NCI-H146 treated with DMSO at 0.1 percent for 48 hours (cell line): ENCODE measurements at regions not wholly inside any gene's neighbourhood (a gene's known extent, or its start where the extent isn't known, plus 50 kb on each side); places are given as distances from the start of the nearest gene placed in this dataset.

ENCODE experiments used
- DNase-seq: peaks from one replicate; lab custom pipeline; 2025; ENCODE audit not compliant: unreplicated experiment; lab: John Stamatoyannopoulos, UW

DNA sequence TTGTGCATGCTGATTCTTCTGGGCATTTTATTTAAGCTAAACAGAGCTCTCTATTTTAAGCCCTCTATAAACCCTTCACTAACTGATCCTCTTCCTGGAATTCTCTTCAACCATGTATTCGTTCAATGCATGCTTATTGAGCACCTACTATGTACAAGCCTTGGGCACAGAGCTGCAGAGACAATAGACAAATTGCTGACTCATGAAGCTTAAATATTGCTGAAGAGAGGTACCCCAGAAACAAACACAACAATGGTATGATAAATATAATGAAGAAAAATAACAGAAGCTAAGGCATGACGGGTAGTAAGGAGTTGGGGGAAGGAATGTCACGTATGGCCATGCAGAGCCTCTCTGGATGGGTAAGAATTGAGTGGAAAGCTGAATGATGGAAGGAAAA lies 222.2 kb downstream of the PPARGC1A start:
- no peak for DNase-seq

DNA sequence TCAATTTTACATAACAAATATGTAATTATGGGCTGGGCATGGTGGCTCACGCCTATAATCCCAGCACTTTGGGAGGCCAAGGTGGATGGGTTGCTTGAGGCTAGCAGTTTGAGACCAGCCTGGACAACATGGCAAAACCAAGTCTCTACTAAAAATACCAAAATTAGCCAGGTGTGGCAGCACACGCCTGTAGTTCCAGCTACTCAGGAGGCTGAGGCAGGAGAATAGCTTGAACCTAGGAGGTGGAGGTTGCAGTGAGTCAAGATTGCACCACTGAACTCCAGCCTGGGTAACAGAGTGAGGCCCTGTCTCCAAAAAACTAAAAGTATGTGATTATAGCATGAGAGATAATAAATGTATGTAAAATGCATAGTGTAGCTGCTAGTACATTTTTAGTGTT lies 229.0 kb downstream of the PPARGC1A start:
- DNase-seq: no peak

- DNase-seq: no peak
Observed at GRCh38 chr4:23654791-23655190, 235.1 kb downstream of the PPARGC1A start.

GRCh38 chr4:23648854-23649596 lies 240.8 kb downstream of the PPARGC1A start:
- no peak for DNase-seq

DNA sequence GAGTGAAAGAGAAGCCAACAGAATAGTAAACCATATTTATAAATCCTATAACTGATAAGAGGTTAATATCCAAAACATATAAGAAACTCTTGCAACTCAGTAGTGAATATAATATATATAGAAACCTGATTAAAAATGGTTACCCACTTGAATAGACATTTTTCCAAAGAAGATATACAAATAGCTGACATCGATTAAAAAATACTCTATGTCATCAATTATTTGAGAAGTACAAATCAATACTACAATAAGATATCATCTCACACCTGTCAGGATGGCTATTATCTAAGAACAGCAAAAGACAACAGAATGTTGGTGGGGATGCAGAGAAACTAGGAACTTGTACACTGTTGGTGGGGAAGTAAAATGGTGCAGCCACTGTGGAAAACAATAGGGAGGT lies 254.4 kb downstream of the PPARGC1A start:
- no peak for DNase-seq

DNA sequence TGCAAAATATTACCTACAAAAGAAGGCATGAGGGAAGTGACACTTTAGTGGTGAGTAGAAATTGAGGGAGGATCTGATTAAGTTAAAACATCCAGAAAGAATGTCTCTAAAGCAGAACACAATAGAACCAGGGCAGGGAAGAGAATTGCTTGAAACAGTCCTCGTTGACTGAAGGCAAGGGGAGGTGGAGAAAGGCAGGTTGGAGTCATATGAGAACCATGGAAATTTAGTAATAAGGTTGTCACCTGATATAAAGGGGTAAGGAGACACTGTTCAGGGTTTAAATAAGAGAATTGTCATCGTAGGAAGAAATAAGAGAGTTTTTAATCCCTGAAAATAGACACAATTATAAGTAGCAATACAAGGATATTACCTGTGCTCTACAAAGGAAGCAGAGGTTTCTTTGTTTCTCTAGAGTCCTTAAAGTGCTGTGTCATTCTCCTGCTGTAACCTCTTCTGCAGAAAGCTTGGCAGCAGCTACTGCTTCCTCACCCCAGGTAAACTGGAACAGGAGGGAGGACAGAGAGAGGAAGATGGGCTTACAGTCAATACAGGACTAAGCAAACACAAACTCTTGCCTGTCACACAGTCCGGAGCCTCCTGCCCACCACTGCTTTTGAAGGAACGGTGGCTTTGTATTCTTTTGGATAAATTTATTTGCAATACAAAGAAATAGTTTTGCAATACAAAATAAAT lies 258.4 kb downstream of the PPARGC1A start:
- DNase-seq: no peak

DNA sequence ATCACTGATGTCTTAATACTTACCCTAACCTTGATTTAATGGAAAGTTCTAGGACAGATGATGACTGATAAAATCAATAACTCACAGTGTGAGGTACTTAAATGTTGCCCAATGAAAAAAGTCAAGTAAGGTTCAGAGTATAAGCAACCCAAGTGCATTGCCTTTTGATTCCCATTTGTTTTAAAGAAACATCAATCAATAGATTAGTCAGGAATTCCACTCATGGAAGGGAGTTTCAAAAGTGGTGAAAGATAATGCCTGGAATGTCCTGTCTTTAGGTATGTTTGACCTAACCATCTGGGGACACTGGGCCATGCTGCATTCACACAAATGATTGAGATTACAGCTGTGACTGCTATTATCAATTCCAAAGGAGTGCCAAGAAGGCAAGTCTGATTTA lies 259.7 kb downstream of the PPARGC1A start:
- no peak for DNase-seq

- no peak for DNase-seq
Observed at GRCh38 chr4:23629421-23629820, 260.4 kb downstream of the PPARGC1A start.

GRCh38 chr4:23614284-23614892 lies 275.5 kb downstream of the PPARGC1A start:
- no peak for DNase-seq

DNA sequence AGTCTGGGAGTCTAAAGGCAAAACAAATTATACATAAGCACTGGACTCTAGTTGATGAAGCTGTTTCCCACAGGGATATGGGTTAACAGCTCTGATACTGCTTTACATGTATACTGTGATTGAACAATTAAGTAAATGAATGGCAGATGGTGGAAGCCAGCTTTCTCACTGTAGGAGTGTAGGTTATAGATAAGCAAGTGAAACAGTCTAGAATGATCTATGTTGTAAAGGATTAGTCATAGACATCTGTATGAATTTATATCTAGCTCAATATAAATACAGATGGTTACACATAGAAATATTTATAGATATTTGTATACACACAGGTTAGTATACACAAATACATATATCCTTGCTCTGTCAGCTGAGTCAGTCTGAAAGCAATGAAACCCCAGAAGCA lies 276.1 kb downstream of the PPARGC1A start:
- DNase-seq: no peak

GRCh38 chr4:23602720-23603119 lies 287.1 kb downstream of the PPARGC1A start:
- no peak for DNase-seq

DNA sequence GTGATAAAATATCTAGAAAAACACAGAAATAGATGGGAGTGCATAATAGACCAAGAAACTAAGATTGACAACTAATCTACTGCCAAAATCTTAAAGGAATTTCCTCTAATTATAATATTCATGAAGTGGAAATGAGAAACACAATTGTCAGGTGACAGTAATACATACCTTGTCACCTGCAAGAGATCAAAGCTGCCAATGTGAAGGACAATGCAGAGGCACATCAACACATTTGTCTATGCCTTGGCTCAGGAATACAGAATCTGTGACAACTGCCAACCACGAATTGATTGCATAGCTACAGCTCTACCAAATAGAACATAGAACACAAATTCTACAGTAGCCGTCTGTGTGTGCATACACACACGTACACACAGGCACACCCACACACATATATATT lies 295.7 kb downstream of the PPARGC1A start:
- DNase-seq: no peak

DNA sequence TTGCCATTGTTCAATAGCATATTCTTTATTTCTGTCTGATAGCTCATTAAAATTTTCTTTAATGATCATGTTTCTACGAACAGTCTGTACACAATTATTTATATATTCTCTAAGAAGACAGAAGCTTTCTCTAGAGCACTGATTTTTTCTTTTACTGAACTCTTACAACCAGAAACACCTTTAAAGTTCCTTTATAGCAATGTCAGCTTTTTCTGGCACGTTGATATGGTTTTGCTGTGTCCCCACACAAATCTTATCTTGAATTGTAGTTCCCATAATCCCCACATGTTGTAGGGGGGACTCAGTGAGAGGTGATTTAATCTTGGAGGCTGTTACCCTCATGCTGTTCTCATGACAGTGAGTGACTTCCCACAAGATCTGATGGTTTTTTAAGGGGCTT lies 299.4 kb downstream of the PPARGC1A start:
- DNase-seq: no peak

DNA sequence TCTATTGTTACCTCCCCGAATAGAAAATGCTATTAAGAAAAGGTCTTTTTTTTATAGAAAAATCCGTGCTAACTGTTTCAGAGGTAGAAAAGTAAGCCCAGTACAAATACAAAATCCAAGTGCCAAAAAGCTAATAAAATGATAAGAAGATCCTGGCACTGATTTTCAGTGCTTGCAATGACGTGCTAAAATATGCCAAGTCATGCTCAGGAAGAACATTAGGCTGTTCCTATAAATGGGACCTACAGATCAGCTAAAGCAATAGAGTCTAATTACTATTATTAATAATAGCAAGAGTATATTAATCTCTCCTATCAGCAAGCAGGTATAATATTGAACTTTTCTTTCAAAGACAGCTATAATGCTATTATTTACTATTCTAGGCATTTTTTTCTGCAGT lies 305.8 kb downstream of the PPARGC1A start:
- no peak for DNase-seq

DNA sequence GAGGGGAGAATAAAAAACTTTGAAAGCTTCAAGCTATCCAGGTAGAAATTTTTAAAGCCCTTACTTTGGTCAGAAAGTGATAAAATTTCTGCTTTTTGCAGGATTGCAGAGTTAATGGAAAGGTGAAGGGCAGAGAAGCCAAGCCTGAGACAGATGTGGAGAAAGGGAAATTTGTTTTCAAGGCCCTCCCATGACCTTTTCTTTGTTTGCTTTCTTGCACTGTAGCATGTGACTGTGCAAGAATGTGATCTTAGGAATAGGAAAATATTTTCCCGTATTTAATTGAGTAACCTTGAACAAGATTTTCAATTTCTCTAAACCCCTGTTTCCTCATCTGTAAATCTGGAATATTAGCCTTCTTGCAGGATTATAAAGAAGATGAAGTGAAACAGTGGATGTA lies 307.2 kb downstream of the PPARGC1A start:
- no peak for DNase-seq

DNA sequence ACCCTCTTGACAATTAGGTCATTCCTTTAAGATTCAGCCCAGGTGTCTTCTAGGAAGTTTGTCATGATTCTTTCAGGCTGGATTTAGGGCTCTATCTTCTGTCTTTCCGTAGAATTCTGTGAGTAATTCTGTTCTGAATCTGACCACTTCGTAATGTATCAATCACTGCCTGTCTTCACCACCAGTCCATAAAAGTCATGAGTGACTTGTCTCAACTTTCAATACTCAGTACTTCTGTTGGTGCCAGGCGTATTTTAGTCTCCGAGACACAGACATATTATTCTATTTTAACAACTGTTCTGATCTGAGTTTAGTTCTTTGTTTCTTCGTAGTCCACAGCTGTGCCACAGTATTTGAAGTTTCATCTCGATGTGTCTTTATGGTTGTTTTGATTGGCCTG lies 310.7 kb downstream of the PPARGC1A start:
- DNase-seq: no peak

GRCh38 chr4:23577398-23577797 lies 312.4 kb downstream of the PPARGC1A start:
- no peak for DNase-seq

DNA sequence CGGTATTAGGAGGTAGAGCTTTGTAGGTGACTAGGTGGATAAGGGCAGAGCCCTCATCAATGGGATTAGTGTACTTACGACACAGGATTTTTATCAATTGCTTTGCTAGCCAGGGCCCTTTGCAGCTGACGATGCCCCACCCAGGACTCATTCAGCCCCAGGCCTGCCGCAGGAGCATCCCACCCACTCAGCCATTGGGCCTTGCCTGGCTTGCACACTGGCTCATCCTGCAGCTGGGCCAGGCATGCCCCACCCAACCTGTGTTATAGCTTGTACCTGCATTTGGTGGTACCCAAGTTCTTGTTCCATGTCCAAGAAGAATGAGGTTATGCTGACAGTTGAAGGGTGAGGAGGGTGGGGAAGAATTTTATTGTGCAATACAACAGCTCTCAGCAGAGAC lies 317.5 kb downstream of the PPARGC1A start:
- DNase-seq: no peak

DNA sequence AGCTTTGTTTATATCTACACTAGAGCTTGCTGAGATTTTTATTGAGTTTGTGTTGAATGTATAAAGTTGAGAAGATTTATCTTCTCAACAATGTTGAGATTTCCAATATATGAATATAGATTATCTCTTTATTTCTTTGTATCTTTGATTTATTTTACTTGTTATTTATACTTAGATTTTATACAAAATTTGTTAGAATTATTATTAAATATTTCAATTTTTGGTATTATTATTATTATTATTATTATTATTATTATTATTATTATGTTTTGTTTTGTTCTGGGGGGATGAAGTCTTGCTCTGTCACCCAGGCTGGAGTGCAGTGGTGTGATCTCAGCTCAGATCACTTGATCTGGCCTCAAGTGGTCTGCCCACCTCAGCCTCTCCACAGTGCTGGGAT lies 322.5 kb downstream of the PPARGC1A start:
- no peak for DNase-seq

DNA sequence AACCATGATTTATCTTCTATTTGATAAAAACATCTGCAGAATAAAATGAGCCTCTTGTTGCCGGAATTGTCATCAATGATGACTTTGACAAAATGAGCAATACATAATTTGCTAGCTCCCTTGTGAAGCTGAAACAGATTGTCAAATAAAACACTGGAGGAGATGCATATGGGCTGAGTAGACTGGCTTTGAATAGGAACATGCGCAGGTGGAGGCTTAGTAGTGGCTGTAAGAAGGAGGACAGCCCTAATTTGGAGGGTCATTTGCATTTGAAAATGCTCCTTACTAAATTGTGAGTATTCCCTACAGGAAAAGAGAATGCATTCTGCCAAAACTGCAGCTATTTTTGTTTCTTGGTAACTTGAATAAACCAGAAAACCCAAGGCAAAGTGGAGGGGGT lies 329.1 kb downstream of the PPARGC1A start:
- no peak for DNase-seq

DNA sequence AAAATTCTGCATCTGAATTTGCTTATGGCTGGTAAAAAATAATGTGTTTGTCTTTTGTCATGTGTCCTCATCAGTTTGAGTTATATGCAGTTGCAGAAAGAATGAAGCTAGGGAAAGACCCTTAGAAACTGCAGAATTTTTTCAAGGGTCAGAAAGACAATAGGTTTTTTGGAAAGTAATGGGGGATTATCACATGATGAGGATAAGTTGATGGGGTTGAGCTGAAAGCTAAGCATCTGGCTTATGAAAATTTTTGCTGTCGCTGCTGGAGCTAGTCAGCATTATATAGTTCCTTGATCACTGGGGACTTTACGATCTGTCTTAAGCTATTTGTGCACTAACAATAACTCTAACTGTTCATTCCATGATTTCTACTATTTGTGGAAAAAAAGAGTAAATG lies 331.7 kb downstream of the PPARGC1A start:
- DNase-seq: no peak

DNA sequence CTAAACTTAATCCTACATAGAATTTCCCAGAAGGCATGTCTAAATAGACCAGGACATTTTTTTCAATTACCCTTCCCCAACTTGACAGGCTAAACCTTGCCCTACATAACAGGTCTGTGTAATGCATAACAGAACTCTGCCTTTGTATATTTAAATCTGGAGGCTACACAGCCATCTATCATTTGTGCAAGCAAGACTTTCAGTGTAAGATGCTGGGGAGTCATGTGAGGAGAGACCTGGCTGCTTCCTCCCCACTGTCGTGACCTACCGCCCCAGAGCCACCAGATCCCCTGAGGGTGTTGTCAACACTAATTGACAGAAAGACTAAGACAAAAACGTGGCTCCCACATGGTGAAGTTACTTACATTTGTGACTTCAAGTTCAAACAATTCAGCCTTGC lies 342.2 kb downstream of the PPARGC1A start:
- DNase-seq: no peak
